ENCODE measurements at regions not wholly inside any gene's neighbourhood (a gene's known extent, or its start where the extent isn't known, plus 50 kb on each side); places are given as distances from the start of the nearest gene placed in this dataset.

- Histone ChIP-seq H3K9ac (ENCODE audit: insufficient read length, low read depth) (no peak overlapping the region), H3K4me1 (ENCODE audit: insufficient read depth, insufficient read length) (no peaks in the 10 kb centered on the region), H3K4me3 (ENCODE audit: insufficient read length, low read depth) (no peak overlapping the region), H3K9me3 (ENCODE audit: insufficient read depth, low read length) (no peaks in the 10 kb centered on the region), H3K27me3 (ENCODE audit: insufficient read depth, insufficient read length) (no peaks in the 10 kb centered on the region), H3K36me3 (ENCODE audit: insufficient read depth, insufficient read length, low read length) (no peaks in the 10 kb centered on the region)
- TF ChIP-seq ZNF274 (IDR thresholded peaks at IDR 0.05; ENCODE audit: low read depth, low read length) (no peak), YY1 (IDR thresholded peaks at IDR 0.05; ENCODE audit: insufficient read depth, insufficient read length) (no peak), SUZ12 (IDR thresholded peaks at IDR 0.05; ENCODE audit: extremely low read depth, insufficient read depth, insufficient read length) (no peak)
- DNase-seq (ENCODE audit: low read depth, low spot score), result no peak
Observed at GRCh38 chr2:12965540-12966269, 249.0 kb downstream of the TRIB2 start.

GRCh38 chr2:12967804-12968203 lies 251.1 kb downstream of the TRIB2 start:
- no peaks in the 10 kb centered on the region for H3K27me3 ChIP-seq (ENCODE audit: insufficient read depth, insufficient read length)
- TF ChIP-seq SUZ12 (IDR thresholded peaks at IDR 0.05; ENCODE audit: extremely low read depth, insufficient read depth, insufficient read length), result no peak
- TF ChIP-seq YY1 (IDR thresholded peaks at IDR 0.05; ENCODE audit: insufficient read depth, insufficient read length), result no peak
- no peak for TF ChIP-seq ZNF274 (IDR thresholded peaks at IDR 0.05; ENCODE audit: low read depth, low read length)
- no peak overlapping the region for H3K9ac ChIP-seq (ENCODE audit: insufficient read length, low read depth)
- H3K4me3 ChIP-seq (ENCODE audit: insufficient read length, low read depth), result no peak overlapping the region
- no peaks in the 10 kb centered on the region for H3K9me3 ChIP-seq (ENCODE audit: insufficient read depth, low read length)
- H3K36me3 ChIP-seq (ENCODE audit: insufficient read depth, insufficient read length, low read length), result no peaks in the 10 kb centered on the region
- H3K4me1 ChIP-seq (ENCODE audit: insufficient read depth, insufficient read length), result no peaks in the 10 kb centered on the region
- DNase-seq (ENCODE audit: low read depth, low spot score), result no peak

GRCh38 chr2:12968399-12968798 lies 251.7 kb downstream of the TRIB2 start:
- Histone ChIP-seq H3K36me3 (ENCODE audit: insufficient read depth, insufficient read length, low read length) (no peaks in the 10 kb centered on the region), H3K9me3 (ENCODE audit: insufficient read depth, low read length) (no peaks in the 10 kb centered on the region; the same call in 1 of the 2 replicates), H3K4me1 (ENCODE audit: insufficient read depth, insufficient read length) (no peaks in the 10 kb centered on the region), H3K27me3 (ENCODE audit: insufficient read depth, insufficient read length) (no peaks in the 10 kb centered on the region), H3K4me3 (ENCODE audit: insufficient read length, low read depth) (no peak overlapping the region), H3K9ac (ENCODE audit: insufficient read length, low read depth) (no peak overlapping the region)
- no peak for DNase-seq (ENCODE audit: low read depth, low spot score)
- TF ChIP-seq YY1 (IDR thresholded peaks at IDR 0.05; ENCODE audit: insufficient read depth, insufficient read length) (no peak), SUZ12 (IDR thresholded peaks at IDR 0.05; ENCODE audit: extremely low read depth, insufficient read depth, insufficient read length) (no peak), ZNF274 (IDR thresholded peaks at IDR 0.05; ENCODE audit: low read depth, low read length) (no peak)

GRCh38 chr2:12970861-12971260 lies 254.1 kb downstream of the TRIB2 start:
- Histone ChIP-seq H3K9ac (ENCODE audit: insufficient read length, low read depth) (no peak overlapping the region), H3K4me1 (ENCODE audit: insufficient read depth, insufficient read length) (no peaks in the 10 kb centered on the region), H3K27me3 (ENCODE audit: insufficient read depth, insufficient read length) (no peaks in the 10 kb centered on the region), H3K36me3 (ENCODE audit: insufficient read depth, insufficient read length, low read length) (no peaks in the 10 kb centered on the region), H3K4me3 (ENCODE audit: insufficient read length, low read depth) (no peak overlapping the region), H3K9me3 (ENCODE audit: insufficient read depth, low read length) (no peaks in the 10 kb centered on the region; the same call in 1 of the 2 replicates)
- TF ChIP-seq ZNF274 (IDR thresholded peaks at IDR 0.05; ENCODE audit: low read depth, low read length) (no peak), SUZ12 (IDR thresholded peaks at IDR 0.05; ENCODE audit: extremely low read depth, insufficient read depth, insufficient read length) (no peak), YY1 (IDR thresholded peaks at IDR 0.05; ENCODE audit: insufficient read depth, insufficient read length) (no peak)
- no peak for DNase-seq (ENCODE audit: low read depth, low spot score)

GRCh38 chr2:12971581-12972365 lies 255.0 kb downstream of the TRIB2 start:
- Histone ChIP-seq H3K9me3 (ENCODE audit: insufficient read depth, low read length) (no peaks in the 10 kb centered on the region; the same call in 1 of the 2 replicates), H3K4me1 (ENCODE audit: insufficient read depth, insufficient read length) (no peaks in the 10 kb centered on the region), H3K9ac (ENCODE audit: insufficient read length, low read depth) (no peak overlapping the region), H3K36me3 (ENCODE audit: insufficient read depth, insufficient read length, low read length) (no peaks in the 10 kb centered on the region), H3K27me3 (ENCODE audit: insufficient read depth, insufficient read length) (no peaks in the 10 kb centered on the region), H3K4me3 (ENCODE audit: insufficient read length, low read depth) (no peak overlapping the region)
- TF ChIP-seq ZNF274 (IDR thresholded peaks at IDR 0.05; ENCODE audit: low read depth, low read length) (no peak), YY1 (IDR thresholded peaks at IDR 0.05; ENCODE audit: insufficient read depth, insufficient read length) (no peak), SUZ12 (IDR thresholded peaks at IDR 0.05; ENCODE audit: extremely low read depth, insufficient read depth, insufficient read length) (no peak)
- no peak for DNase-seq (ENCODE audit: low read depth, low spot score)

GRCh38 chr2:12978066-12978835 lies 261.5 kb downstream of the TRIB2 start:
- no peak overlapping the region for H3K4me3 ChIP-seq (ENCODE audit: insufficient read length, low read depth)
- no peak overlapping the region for H3K9ac ChIP-seq (ENCODE audit: insufficient read length, low read depth)
- H3K4me1 ChIP-seq (ENCODE audit: insufficient read depth, insufficient read length), result no peaks in the 10 kb centered on the region
- DNase-seq (ENCODE audit: low read depth, low spot score), result no peak
- H3K9me3 ChIP-seq (ENCODE audit: insufficient read depth, low read length), result no peaks in the 10 kb centered on the region; the same call in none of the 2 replicates
- no peaks in the 10 kb centered on the region for H3K27me3 ChIP-seq (ENCODE audit: insufficient read depth, insufficient read length)
- TF ChIP-seq SUZ12 (IDR thresholded peaks at IDR 0.05; ENCODE audit: extremely low read depth, insufficient read depth, insufficient read length) (no peak), YY1 (IDR thresholded peaks at IDR 0.05; ENCODE audit: insufficient read depth, insufficient read length) (no peak), ZNF274 (IDR thresholded peaks at IDR 0.05; ENCODE audit: low read depth, low read length) (no peak)
- no peaks in the 10 kb centered on the region for H3K36me3 ChIP-seq (ENCODE audit: insufficient read depth, insufficient read length, low read length)

Data from NT2/D1 (cell line).